Effector CD8-positive, alpha-beta T cell (primary cell): ENCODE measurements at regions not wholly inside any gene's neighbourhood (a gene's known extent, or its start where the extent isn't known, plus 50 kb on each side); places are given as distances from the start of the nearest gene placed in this dataset.
"Not testable (repeated sequence)": the region's sequence is repeated elsewhere in the genome, so short reads cannot be mapped to it uniquely, and the experiment has no call there.

ENCODE experiments used
- DNase-seq: peaks from one replicate; lab custom pipeline; 2025; lab: John Stamatoyannopoulos, UW

GRCh38 chr20:52311209-52311794 lies 119.7 kb upstream of the ZFP64 start:
- DNase-seq: no peak

- DNase-seq: no peak
These were observed 117.6 kb upstream of the ZFP64 start for GRCh38 chr20:52309181-52309580.

GRCh38 chr20:52306477-52306876 lies 114.9 kb upstream of the ZFP64 start:
- DNase-seq: no peak

- no peak for DNase-seq
These were observed 114.3 kb upstream of the ZFP64 start for GRCh38 chr20:52305858-52306257.

- DNase-seq: no peak
These were observed 113.6 kb upstream of the ZFP64 start for GRCh38 chr20:52305024-52305645.

GRCh38 chr20:52303281-52303950 lies 111.8 kb upstream of the ZFP64 start:
- no peak for DNase-seq

- no peak for DNase-seq
These were observed 111.2 kb upstream of the ZFP64 start for GRCh38 chr20:52302736-52303135.

GRCh38 chr20:52302051-52302450 lies 110.5 kb upstream of the ZFP64 start:
- not testable (repeated sequence) for DNase-seq

GRCh38 chr20:52295556-52295955 lies 104.0 kb upstream of the ZFP64 start:
- no peak for DNase-seq

GRCh38 chr20:52294106-52294628 lies 102.6 kb upstream of the ZFP64 start:
- no peak for DNase-seq

GRCh38 chr20:52291109-52291508 lies 99.5 kb upstream of the ZFP64 start:
- DNase-seq: no peak

GRCh38 chr20:52290569-52290968 lies 99.0 kb upstream of the ZFP64 start:
- no peak for DNase-seq

- no peak for DNase-seq
These were observed 98.5 kb upstream of the ZFP64 start for GRCh38 chr20:52289956-52290565.

- no peak for DNase-seq
These were observed 88.8 kb upstream of the ZFP64 start for GRCh38 chr20:52280407-52280806.

- no peak for DNase-seq
These were observed 88.1 kb upstream of the ZFP64 start for GRCh38 chr20:52279706-52280105.

- no peak for DNase-seq
These were observed 83.7 kb upstream of the ZFP64 start for GRCh38 chr20:52275181-52275691.

- no peak for DNase-seq
These were observed 79.1 kb upstream of the ZFP64 start for GRCh38 chr20:52270696-52271095.

GRCh38 chr20:52270001-52270606 lies 78.5 kb upstream of the ZFP64 start:
- DNase-seq: no peak

GRCh38 chr20:52269321-52269720 lies 77.7 kb upstream of the ZFP64 start:
- no peak for DNase-seq

GRCh38 chr20:52268184-52268749 lies 76.7 kb upstream of the ZFP64 start:
- no peak for DNase-seq

GRCh38 chr20:52267418-52267817 lies 75.8 kb upstream of the ZFP64 start:
- no peak for DNase-seq

GRCh38 chr20:52263757-52264156 lies 72.2 kb upstream of the ZFP64 start:
- DNase-seq: no peak
